Ishikawa (cell line): ENCODE measurements at regions not wholly inside any gene's neighbourhood (a gene's known extent, or its start where the extent isn't known, plus 50 kb on each side); places are given as distances from the start of the nearest gene placed in this dataset.

Experiments used
- EP300 ChIP-seq: IDR thresholded peaks from 2 replicates; pipeline ENCODE4 v1.6.1; 2012; ENCODE audit warnings: borderline replicate concordance
- NFIC ChIP-seq: IDR thresholded peaks from 2 replicates; pipeline ENCODE4 v1.6.1; 2012
- RAD21 ChIP-seq: IDR thresholded peaks from 2 replicates; pipeline ENCODE4 v1.6.1; 2012; ENCODE audit warnings: low read depth
- REST ChIP-seq: IDR thresholded peaks from 2 replicates; pipeline ENCODE4 v1.6.1; 2012; ENCODE audit warnings: low read depth, mild to moderate bottlenecking
- TAF1 ChIP-seq: IDR thresholded peaks from 2 replicates; pipeline ENCODE4 v1.6.1; 2012; ENCODE audit warnings: low read depth, mild to moderate bottlenecking
- YY1 ChIP-seq: IDR thresholded peaks from 2 replicates; pipeline ENCODE4 v1.6.1; 2012; ENCODE audit warnings: low read depth
- ZBTB7A ChIP-seq: IDR thresholded peaks from 2 replicates; pipeline ENCODE4 v1.6.1; 2012; ENCODE audit warnings: low read depth

DNA sequence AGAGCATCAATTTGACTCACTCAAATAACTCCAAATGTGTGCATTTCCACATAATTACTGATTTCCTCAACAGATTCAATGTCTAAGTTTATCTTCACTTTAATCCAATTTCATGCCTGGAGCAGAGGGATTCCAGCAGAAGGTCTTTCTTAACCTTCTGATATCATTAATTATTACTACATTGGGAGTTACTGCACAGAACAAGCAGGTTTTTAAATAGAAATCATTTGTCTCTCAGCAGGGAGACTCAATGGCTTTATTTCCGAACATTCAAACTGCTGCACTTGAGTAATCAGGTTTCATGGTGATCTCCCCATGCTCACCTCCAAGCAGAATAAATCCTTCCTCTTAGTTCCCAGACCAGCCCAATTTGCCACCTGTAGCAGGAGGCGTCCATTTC is 264.8 kb upstream of the IGF1R start:
- TF ChIP-seq TAF1, result no peak
- no peak for TF ChIP-seq NFIC
- no peak for TF ChIP-seq ZBTB7A
- no peak for TF ChIP-seq YY1
- TF ChIP-seq RAD21, result no peak
- no peak for TF ChIP-seq REST
- no peak for TF ChIP-seq EP300
